ENCODE measurements at regions not wholly inside any gene's neighbourhood (a gene's known extent, or its start where the extent isn't known, plus 50 kb on each side); places are given as distances from the start of the nearest gene placed in this dataset.

- Histone ChIP-seq H3K4me3 (replicated peaks in 1 of 3; ENCODE audit: insufficient read depth in 1 of 3, low read depth in 2 of 3, low read length in 3 of 3) (no peak overlapping the region), H3K79me2 (ENCODE audit: insufficient read depth, low read length) (no peaks in the 10 kb centered on the region), H3K27me3 (ENCODE audit: control insufficient read depth in 1 of 2, insufficient read depth in 2 of 2, low read length in 2 of 2) (no peaks in the 10 kb centered on the region), H3K4me2 (ENCODE audit: low read depth, low read length) (no peak overlapping the region), H3K27ac (ENCODE audit: extremely low read length, insufficient read depth, low read length) (no peak overlapping the region), H2AFZ (ENCODE audit: low read length) (no peak overlapping the region), H3K9ac (ENCODE audit: insufficient read depth, low read depth, low read length) (no peak overlapping the region), H3K4me1 (ENCODE audit: insufficient read depth, low read length) (no peaks in the 10 kb centered on the region), H3K36me3 (replicated peaks in 1 of 2; ENCODE audit: control insufficient read depth in 1 of 2, insufficient read depth in 2 of 2, low read length in 2 of 2) (no peaks in the 10 kb centered on the region), H3K9me3 (ENCODE audit: low read length) (peaks cover 11% of the 10 kb centered on the region; the same call in 1 of the 2 replicates), H4K20me1 (ENCODE audit: insufficient read depth, low read length) (no peaks in the 10 kb centered on the region)
- intact Hi-C loops (cut with micrococcal nuclease; ENCODE audit: unreplicated experiment) (no loop called here), in situ Hi-C loops (cut with HindIII; ENCODE audit: extremely low pct_ligation_motif_present, low pct_unique_long_range_greater_than_20kb) (no loop called here)
- ATAC-seq (no peak), DNase-seq (ENCODE audit: low spot score) (no peak), FAIRE-seq (no peak)
- WGBS (ENCODE audit: low lambda C conversion rate): 6% methylated on average over 3 of the region's 3 CpGs
- POLR2A ChIA-PET: no interaction called here
- no TSS peak for BruUV-seq (replicated peaks)
- TF ChIP-seq ZNF619 (CRISPR knock-in tag; IDR thresholded peaks at IDR 0.05) (no peak), MAFF (IDR thresholded peaks at IDR 0.05; ENCODE audit: low read depth, low read length) (peak; percentile 92), NFE2L2 (IDR thresholded peaks at IDR 0.05; ENCODE audit: low read length) (peak; percentile 79), MAFK (conservative IDR thresholded peaks at IDR 0.05 in 1 of 2, IDR thresholded peaks at IDR 0.05 in 1 of 2; ENCODE audit: low read length in 2 of 2) (peak; percentile 91 to 97), ZNF225 (CRISPR knock-in tag; IDR thresholded peaks at IDR 0.05) (no peak)
- TF ChIP-seq, protein P1, sequence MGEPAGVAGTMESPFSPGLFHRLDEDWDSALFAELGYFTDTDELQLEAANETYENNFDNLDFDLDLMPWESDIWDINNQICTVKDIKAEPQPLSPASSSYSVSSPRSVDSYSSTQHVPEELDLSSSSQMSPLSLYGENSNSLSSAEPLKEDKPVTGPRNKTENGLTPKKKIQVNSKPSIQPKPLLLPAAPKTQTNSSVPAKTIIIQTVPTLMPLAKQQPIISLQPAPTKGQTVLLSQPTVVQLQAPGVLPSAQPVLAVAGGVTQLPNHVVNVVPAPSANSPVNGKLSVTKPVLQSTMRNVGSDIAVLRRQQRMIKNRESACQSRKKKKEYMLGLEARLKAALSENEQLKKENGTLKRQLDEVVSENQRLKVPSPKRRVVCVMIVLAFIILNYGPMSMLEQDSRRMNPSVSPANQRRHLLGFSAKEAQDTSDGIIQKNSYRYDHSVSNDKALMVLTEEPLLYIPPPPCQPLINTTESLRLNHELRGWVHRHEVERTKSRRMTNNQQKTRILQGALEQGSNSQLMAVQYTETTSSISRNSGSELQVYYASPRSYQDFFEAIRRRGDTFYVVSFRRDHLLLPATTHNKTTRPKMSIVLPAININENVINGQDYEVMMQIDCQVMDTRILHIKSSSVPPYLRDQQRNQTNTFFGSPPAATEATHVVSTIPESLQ (CRISPR knock-in tag; conservative IDR thresholded peaks at IDR 0.05): no peak
- CTCF ChIA-PET (ENCODE audit: low intra/inter-chr PET ratio, low total read pairs): no interaction called here
These were observed 2896.3 kb upstream of the PCDH20 start for GRCh38 chr13:64311948-64312347.

GRCh38 chr13:64311112-64311511 lies 2895.5 kb upstream of the PCDH20 start:
- H3K27me3 ChIP-seq (ENCODE audit: control insufficient read depth in 1 of 2, insufficient read depth in 2 of 2, low read length in 2 of 2): no peaks in the 10 kb centered on the region
- BruUV-seq (replicated peaks): no TSS peak
- H3K4me2 ChIP-seq (ENCODE audit: low read depth, low read length): no peak overlapping the region
- H3K79me2 ChIP-seq (ENCODE audit: insufficient read depth, low read length): no peaks in the 10 kb centered on the region
- H4K20me1 ChIP-seq (ENCODE audit: insufficient read depth, low read length): no peaks in the 10 kb centered on the region
- TF ChIP-seq SRY (CRISPR knock-in tag; IDR thresholded peaks at IDR 0.05): no peak
- TF ChIP-seq BATF2 (CRISPR knock-in tag; IDR thresholded peaks at IDR 0.05): no peak
- TF ChIP-seq ZSCAN12 (CRISPR knock-in tag; IDR thresholded peaks at IDR 0.05): no peak
- no peak overlapping the region for H3K4me3 ChIP-seq (replicated peaks in 1 of 3; ENCODE audit: insufficient read depth in 1 of 3, low read depth in 2 of 3, low read length in 3 of 3)
- ChIA-PET POLR2A (no interaction called here), CTCF (ENCODE audit: low intra/inter-chr PET ratio, low total read pairs) (no interaction called here)
- H3K9me3 ChIP-seq (ENCODE audit: low read length): peaks cover 8% of the 10 kb centered on the region; the same call in 1 of the 2 replicates
- no peak overlapping the region for H2AFZ ChIP-seq (ENCODE audit: low read length)
- no peak overlapping the region for H3K27ac ChIP-seq (ENCODE audit: extremely low read length, insufficient read depth, low read length)
- in situ Hi-C loops (cut with HindIII; ENCODE audit: extremely low pct_ligation_motif_present, low pct_unique_long_range_greater_than_20kb): no loop called here
- no peak for FAIRE-seq
- 2% methylated on average over 1 of the region's 1 CpG for WGBS (ENCODE audit: low lambda C conversion rate)
- no peak for ATAC-seq
- no peak overlapping the region for H3K9ac ChIP-seq (ENCODE audit: insufficient read depth, low read depth, low read length)
- no peaks in the 10 kb centered on the region for H3K36me3 ChIP-seq (replicated peaks in 1 of 2; ENCODE audit: control insufficient read depth in 1 of 2, insufficient read depth in 2 of 2, low read length in 2 of 2)
- intact Hi-C loops (cut with micrococcal nuclease; ENCODE audit: unreplicated experiment): no loop called here
- no peak for DNase-seq (ENCODE audit: low spot score)
- no peaks in the 10 kb centered on the region for H3K4me1 ChIP-seq (ENCODE audit: insufficient read depth, low read length)
